Natural killer cell (primary cell): ENCODE measurements at regions not wholly inside any gene's neighbourhood (a gene's known extent, or its start where the extent isn't known, plus 50 kb on each side); places are given as distances from the start of the nearest gene placed in this dataset.
"Not testable (repeated sequence)": the region's sequence is repeated elsewhere in the genome, so short reads cannot be mapped to it uniquely, and the experiment has no call there.

ENCODE experiments used
- ATAC-seq, 3 donors: fragments of 150-1000 bp in 2 of 3; fragments of 200-7000 bp in 1 of 3; cut with Tn5 transposase; 1 replicate in 1 of 3; 2 replicates in 2 of 3; pipeline ENCODE4 v1.10.0; 2021; ENCODE audit warnings: mild to moderate bottlenecking in 2 of 3, moderate library complexity in 2 of 3
- DNase-seq, 2 donors: peaks; one replicate each; pipeline versions ENCODE4 v3.0.0 to v3.0.0-alpha.2; 2013 to 2021; ENCODE audit warnings: mixed read lengths in 1 of 2
- H3K27ac ChIP-seq: one replicate; pipeline ENCODE4 v1.5.1; 2013; ENCODE audit warnings: mild to moderate bottlenecking, low read length
- H3K27me3 ChIP-seq: one replicate; pipeline ENCODE4 v1.6.1; 2013; ENCODE audit warnings: low read length; ENCODE audit not compliant: control insufficient read depth, insufficient read depth
- H3K36me3 ChIP-seq: one replicate; pipeline ENCODE4 v1.6.1; 2013; ENCODE audit warnings: low read length; ENCODE audit not compliant: control insufficient read depth, insufficient read depth
- H3K4me1 ChIP-seq: one replicate; pipeline ENCODE4 v1.6.1; 2013; ENCODE audit warnings: low read length; ENCODE audit not compliant: control insufficient read depth, insufficient read depth
- H3K4me3 ChIP-seq: one replicate; pipeline ENCODE4 v1.5.1; 2013; ENCODE audit warnings: low read length
- H3K9me3 ChIP-seq: one replicate; pipeline ENCODE4 v1.6.1; 2013; ENCODE audit warnings: low read length; ENCODE audit not compliant: control insufficient read depth, insufficient read depth
- H3K27ac Mint-ChIP-seq, 2 donors: one replicate each; pipeline ENCODE4 v1.8.0; 2022; ENCODE audit warnings: mild to moderate bottlenecking in 2 of 2, mixed read lengths in 2 of 2, moderate library complexity in 1 of 2
- H3K27me3 Mint-ChIP-seq, 2 donors: one replicate each; pipeline ENCODE4 v1.8.0; 2022; ENCODE audit warnings: low read depth in 2 of 2, mixed read lengths in 2 of 2
- H3K36me3 Mint-ChIP-seq: one replicate; pipeline ENCODE4 v1.8.0; 2022; ENCODE audit warnings: mixed read lengths
- H3K4me1 Mint-ChIP-seq, 2 donors: one replicate each; pipeline ENCODE4 v1.8.0; 2022; ENCODE audit warnings: mixed read lengths in 2 of 2
- H3K4me3 Mint-ChIP-seq: one replicate; pipeline ENCODE4 v1.8.0; 2022; ENCODE audit warnings: mild to moderate bottlenecking, moderate library complexity, mixed read lengths
- H3K9me3 Mint-ChIP-seq, 2 donors: one replicate each; pipeline ENCODE4 v1.8.0; 2022; ENCODE audit warnings: mixed read lengths in 2 of 2
- WGBS: methylation state at CpG from one replicate; pipeline ENCODE4 v1.1.7; 2013; ENCODE audit warnings: missing lambda C conversion rate; ENCODE audit not compliant: insufficient coverage; 5-methylcytosine and 5-hydroxymethylcytosine counted together
- intact Hi-C: fragments of 100-400 bp; cut with micrococcal nuclease; formaldehyde crosslinking; loops from one replicate; pipeline ENCODE4 v1.14.2; 2022
- TF ChIP-seq, protein P1 (sequence below): fragments of 200-600 bp; IDR thresholded peaks from one replicate; pipeline ENCODE4 v1.8.0; 2022; ENCODE audit warnings: antibody characterized with exemption

DNA sequence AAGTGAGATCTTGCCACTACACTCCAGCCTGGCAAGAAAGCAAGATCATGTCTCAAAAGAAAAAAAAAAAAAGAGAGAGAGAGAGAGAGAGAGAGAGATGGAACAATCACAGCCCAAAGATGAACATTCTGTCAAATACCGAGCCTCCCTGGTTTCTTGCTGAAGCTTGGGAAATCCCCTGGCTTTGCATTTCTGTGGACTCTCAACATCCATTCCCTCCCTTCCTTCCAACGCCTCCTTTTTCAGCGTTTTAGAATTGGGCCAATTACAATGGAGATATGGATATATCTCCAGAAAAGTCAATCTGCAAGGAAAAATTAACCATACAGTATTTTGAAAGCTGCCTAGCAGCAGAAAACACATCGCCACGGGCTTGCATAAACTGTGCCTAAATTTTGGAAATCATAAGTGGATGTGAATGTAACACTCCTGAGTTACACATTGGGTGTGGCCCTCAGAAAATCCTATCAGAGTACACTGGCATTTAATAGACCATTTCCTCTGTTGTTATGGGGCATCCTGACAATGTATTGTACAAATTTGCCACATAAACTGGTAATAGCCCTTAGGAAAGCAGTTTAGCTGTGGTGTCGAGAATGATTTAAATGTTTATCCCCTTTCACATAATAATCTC, 67.2 kb upstream of the PHLPP1 start:
- Histone ChIP-seq H3K4me3 (no peak overlapping the region), H3K27me3 (no peaks in the 10 kb centered on the region), H3K9me3 (no peaks in the 10 kb centered on the region), H3K27ac (no peak overlapping the region), H3K4me1 (no peaks in the 10 kb centered on the region), H3K36me3 (no peaks in the 10 kb centered on the region)
- Mint-ChIP-seq H3K36me3 (no peaks in the 10 kb centered on the region), H3K27ac (no peak overlapping the region), H3K4me1 (no peaks in the 10 kb centered on the region), H3K27me3 (peaks cover 6 to 9% of the 10 kb centered on the region in 2 donors), H3K4me3 (no peak overlapping the region), H3K9me3 (no peaks in the 10 kb centered on the region)
- DNase-seq (no peak), ATAC-seq (no peak)
- TF ChIP-seq, protein P1, sequence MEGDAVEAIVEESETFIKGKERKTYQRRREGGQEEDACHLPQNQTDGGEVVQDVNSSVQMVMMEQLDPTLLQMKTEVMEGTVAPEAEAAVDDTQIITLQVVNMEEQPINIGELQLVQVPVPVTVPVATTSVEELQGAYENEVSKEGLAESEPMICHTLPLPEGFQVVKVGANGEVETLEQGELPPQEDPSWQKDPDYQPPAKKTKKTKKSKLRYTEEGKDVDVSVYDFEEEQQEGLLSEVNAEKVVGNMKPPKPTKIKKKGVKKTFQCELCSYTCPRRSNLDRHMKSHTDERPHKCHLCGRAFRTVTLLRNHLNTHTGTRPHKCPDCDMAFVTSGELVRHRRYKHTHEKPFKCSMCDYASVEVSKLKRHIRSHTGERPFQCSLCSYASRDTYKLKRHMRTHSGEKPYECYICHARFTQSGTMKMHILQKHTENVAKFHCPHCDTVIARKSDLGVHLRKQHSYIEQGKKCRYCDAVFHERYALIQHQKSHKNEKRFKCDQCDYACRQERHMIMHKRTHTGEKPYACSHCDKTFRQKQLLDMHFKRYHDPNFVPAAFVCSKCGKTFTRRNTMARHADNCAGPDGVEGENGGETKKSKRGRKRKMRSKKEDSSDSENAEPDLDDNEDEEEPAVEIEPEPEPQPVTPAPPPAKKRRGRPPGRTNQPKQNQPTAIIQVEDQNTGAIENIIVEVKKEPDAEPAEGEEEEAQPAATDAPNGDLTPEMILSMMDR: no peak
- WGBS: 79% methylated on average over 5 of the region's 6 CpGs
- intact Hi-C loops: no loop called here

DNA sequence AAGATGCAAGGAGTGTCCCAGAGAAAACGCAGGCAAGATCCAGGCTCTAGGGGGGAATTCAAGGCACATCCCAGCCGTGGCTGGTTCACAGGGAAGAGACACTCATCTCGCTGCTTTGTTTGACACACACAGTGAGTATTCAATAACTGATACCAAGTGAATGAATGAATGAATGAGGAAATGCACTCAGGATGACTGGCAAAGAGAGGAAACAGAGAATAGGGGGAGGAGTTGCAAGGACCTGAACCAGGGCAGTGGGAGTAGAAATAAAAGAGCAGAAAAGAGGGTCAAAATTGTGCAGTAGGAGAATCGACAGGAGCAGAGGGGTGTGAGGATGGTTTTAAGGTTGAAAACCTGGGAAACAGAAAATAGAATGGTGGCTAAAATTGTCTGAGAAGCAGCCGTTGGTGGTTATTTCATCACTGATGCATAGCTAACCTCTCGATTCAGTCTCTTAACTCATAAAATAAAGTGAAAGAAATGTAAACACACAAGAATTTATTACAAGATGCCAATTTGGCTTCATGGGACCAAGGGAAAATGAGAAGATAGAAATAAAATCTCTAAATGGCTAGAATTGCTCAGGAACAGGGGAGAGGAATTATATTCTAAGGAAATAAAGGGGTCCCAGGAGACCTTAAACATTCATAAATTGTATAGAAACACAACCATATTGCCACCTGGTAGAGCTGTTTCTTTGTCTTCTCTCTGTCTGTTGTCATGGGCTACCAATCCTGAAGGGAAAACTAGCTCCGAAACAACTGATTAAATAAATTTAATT, 63.9 kb upstream of the PHLPP1 start:
- Mint-ChIP-seq H3K27ac (no peak overlapping the region), H3K9me3 (no peaks in the 10 kb centered on the region), H3K4me3 (no peak overlapping the region), H3K27me3 (peaks cover 6 to 9% of the 10 kb centered on the region in 2 donors), H3K36me3 (no peaks in the 10 kb centered on the region), H3K4me1 (no peaks in the 10 kb centered on the region)
- TF ChIP-seq, protein P1: no peak
- DNase-seq: no peak
- intact Hi-C loops: no loop called here
- no peaks in the 10 kb centered on the region for H3K4me1 ChIP-seq
- no peaks in the 10 kb centered on the region for H3K36me3 ChIP-seq
- H3K27ac ChIP-seq: no peak overlapping the region
- H3K4me3 ChIP-seq: no peak overlapping the region
- no peak for ATAC-seq
- no peaks in the 10 kb centered on the region for H3K9me3 ChIP-seq
- H3K27me3 ChIP-seq: no peaks in the 10 kb centered on the region
- WGBS: 81% methylated on average over 5 of the region's 7 CpGs

DNA sequence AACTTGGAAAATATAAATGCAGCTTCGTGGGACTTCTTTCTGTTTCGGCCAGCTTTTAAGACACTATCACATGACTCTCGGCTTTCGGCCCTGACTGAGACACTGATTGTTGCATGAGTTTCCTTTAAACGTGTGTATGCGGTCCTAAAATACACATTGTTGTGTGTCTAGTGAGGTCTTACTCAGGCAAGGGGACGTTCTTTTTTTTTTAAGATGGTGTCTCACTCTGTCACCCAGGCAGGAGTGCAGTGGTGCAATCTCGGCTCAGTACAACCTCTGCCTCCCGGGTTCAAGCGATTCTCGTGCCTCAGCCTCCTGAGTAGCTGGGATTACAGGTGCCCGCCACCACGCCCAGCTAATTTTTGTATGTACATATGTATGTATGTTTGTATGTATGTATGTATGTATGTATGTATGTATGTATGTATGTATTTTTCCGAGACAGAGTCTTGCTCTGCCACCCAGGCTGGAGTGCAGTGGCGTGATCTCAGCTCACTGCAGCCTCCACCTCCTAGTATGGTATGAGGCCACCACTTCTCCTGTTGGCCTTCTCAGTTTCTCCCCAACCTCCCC, 63.2 kb upstream of the PHLPP1 start:
- H3K27ac ChIP-seq, H3K9me3 ChIP-seq, H3K27ac Mint-ChIP-seq, ATAC-seq, DNase-seq, H3K4me1 ChIP-seq, H3K36me3 ChIP-seq, intact Hi-C loops, H3K27me3 ChIP-seq, H3K4me3 Mint-ChIP-seq, H3K36me3 Mint-ChIP-seq, H3K4me1 Mint-ChIP-seq, H3K9me3 Mint-ChIP-seq, H3K27me3 Mint-ChIP-seq, H3K4me3 ChIP-seq: not testable (repeated sequence)
- WGBS: 85% methylated on average over 14 of the region's 15 CpGs

DNA sequence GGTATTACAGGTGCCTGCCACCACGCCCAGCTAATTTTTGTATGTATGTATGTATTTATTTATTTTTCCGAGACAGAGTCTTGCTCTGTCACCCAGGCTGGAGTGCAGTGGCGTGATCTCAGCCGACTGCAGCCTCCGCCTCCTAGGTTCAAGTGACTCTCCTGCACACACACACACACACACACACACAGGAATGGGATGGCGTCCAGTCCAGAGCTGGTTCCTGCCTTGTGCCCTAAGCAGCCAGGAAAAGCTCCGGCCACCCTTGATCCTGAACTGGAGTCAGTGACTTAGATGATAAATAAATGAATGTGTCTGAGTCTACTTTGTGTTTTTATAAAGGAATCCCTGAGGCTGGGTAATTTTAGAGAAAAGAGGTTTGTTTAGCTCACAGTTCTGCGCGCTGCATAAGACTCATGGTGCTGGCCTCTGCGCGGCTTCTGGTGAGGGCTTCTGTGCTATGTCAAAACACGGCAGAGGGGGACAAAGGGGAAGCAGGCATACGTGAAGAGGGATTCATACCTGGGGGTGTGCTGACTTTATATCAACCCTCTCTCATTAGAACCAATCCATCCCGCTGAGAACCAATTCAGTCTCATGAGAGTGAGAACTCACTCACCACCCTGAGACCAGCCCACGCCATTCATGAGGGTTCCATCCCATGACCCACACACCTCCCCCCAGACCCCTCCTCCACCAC, 59.7 kb upstream of the PHLPP1 start:
- Mint-ChIP-seq H3K4me3 (no peak overlapping the region), H3K36me3 (no peaks in the 10 kb centered on the region), H3K27ac (no peak overlapping the region), H3K4me1 (no peaks in the 10 kb centered on the region), H3K27me3 (peaks cover 6% of the 10 kb centered on the region in 2 donors), H3K9me3 (no peaks in the 10 kb centered on the region)
- Histone ChIP-seq H3K27me3 (no peaks in the 10 kb centered on the region), H3K4me1 (no peaks in the 10 kb centered on the region), H3K36me3 (no peaks in the 10 kb centered on the region), H3K9me3 (no peaks in the 10 kb centered on the region), H3K4me3 (no peak overlapping the region), H3K27ac (no peak overlapping the region)
- intact Hi-C loops: no loop called here
- TF ChIP-seq, protein P1: no peak
- DNase-seq: no peak
- no peak for ATAC-seq
- WGBS: 96% methylated on average over 14 of the region's 15 CpGs
